ENCODE measurements at regions not wholly inside any gene's neighbourhood (a gene's known extent, or its start where the extent isn't known, plus 50 kb on each side); places are given as distances from the start of the nearest gene placed in this dataset.
"Not testable (repeated sequence)": the region's sequence is repeated elsewhere in the genome, so short reads cannot be mapped to it uniquely, and the experiment has no call there.

- no peak for FAIRE-seq
- no peak for DNase-seq (ENCODE audit: low read depth)
- no peak overlapping the region for H3K4me3 ChIP-seq (ENCODE audit: low read depth, low read length)
- TF ChIP-seq CTCF (IDR thresholded peaks at IDR 0.05; ENCODE audit: insufficient read depth, low read length, severe bottlenecking), result no peak
- H3K36me3 ChIP-seq (ENCODE audit: control insufficient read depth, insufficient read depth, low read length), result no peaks in the 10 kb centered on the region
- H3K27me3 ChIP-seq (ENCODE audit: control insufficient read depth, insufficient read depth, low read length), result no peaks in the 10 kb centered on the region
Observed at GRCh38 chr10:22779331-22780019, 65.1 kb upstream of the PIP4K2A start.

- no peaks in the 10 kb centered on the region for H3K36me3 ChIP-seq (ENCODE audit: control insufficient read depth, insufficient read depth, low read length)
- DNase-seq (ENCODE audit: low read depth), result no peak
- no peak for FAIRE-seq
- TF ChIP-seq CTCF (IDR thresholded peaks at IDR 0.05; ENCODE audit: insufficient read depth, low read length, severe bottlenecking), result no peak
- H3K27me3 ChIP-seq (ENCODE audit: control insufficient read depth, insufficient read depth, low read length), result no peaks in the 10 kb centered on the region
- H3K4me3 ChIP-seq (ENCODE audit: low read depth, low read length), result no peak overlapping the region
Observed at GRCh38 chr10:22774102-22774501, 59.7 kb upstream of the PIP4K2A start.

- not testable (repeated sequence) for H3K4me3 ChIP-seq (ENCODE audit: low read depth, low read length); FAIRE-seq; DNase-seq (ENCODE audit: low read depth); H3K36me3 ChIP-seq (ENCODE audit: control insufficient read depth, insufficient read depth, low read length); H3K27me3 ChIP-seq (ENCODE audit: control insufficient read depth, insufficient read depth, low read length)
Observed at GRCh38 chr10:22771631-22772030, 57.3 kb upstream of the PIP4K2A start.

GRCh38 chr10:22770270-22770669 is 55.9 kb upstream of the PIP4K2A start:
- Histone ChIP-seq H3K4me3 (ENCODE audit: low read depth, low read length) (no peak overlapping the region), H3K27me3 (ENCODE audit: control insufficient read depth, insufficient read depth, low read length) (no peaks in the 10 kb centered on the region), H3K36me3 (ENCODE audit: control insufficient read depth, insufficient read depth, low read length) (no peaks in the 10 kb centered on the region)
- DNase-seq (ENCODE audit: low read depth), result no peak
- no peak for FAIRE-seq
- no peak for TF ChIP-seq CTCF (IDR thresholded peaks at IDR 0.05; ENCODE audit: insufficient read depth, low read length, severe bottlenecking)

GRCh38 chr10:22767859-22768258 is 53.5 kb upstream of the PIP4K2A start:
- Histone ChIP-seq H3K4me3 (ENCODE audit: low read depth, low read length) (no peak overlapping the region), H3K36me3 (ENCODE audit: control insufficient read depth, insufficient read depth, low read length) (no peaks in the 10 kb centered on the region), H3K27me3 (ENCODE audit: control insufficient read depth, insufficient read depth, low read length) (no peaks in the 10 kb centered on the region)
- no peak for TF ChIP-seq CTCF (IDR thresholded peaks at IDR 0.05; ENCODE audit: insufficient read depth, low read length, severe bottlenecking)
- FAIRE-seq, result no peak
- DNase-seq (ENCODE audit: low read depth), result no peak

- H3K27me3 ChIP-seq (ENCODE audit: control insufficient read depth, insufficient read depth, low read length), result no peaks in the 10 kb centered on the region
- no peaks in the 10 kb centered on the region for H3K36me3 ChIP-seq (ENCODE audit: control insufficient read depth, insufficient read depth, low read length)
- H3K4me3 ChIP-seq (ENCODE audit: low read depth, low read length), result no peak overlapping the region
- no peak for TF ChIP-seq CTCF (IDR thresholded peaks at IDR 0.05; ENCODE audit: insufficient read depth, low read length, severe bottlenecking)
- no peak for DNase-seq (ENCODE audit: low read depth)
- FAIRE-seq, result no peak
Observed at GRCh38 chr10:22766693-22767092, 52.3 kb upstream of the PIP4K2A start.

All from bronchial epithelial cell (primary cell).